H1 (cell line): ENCODE measurements at regions not wholly inside any gene's neighbourhood (a gene's known extent, or its start where the extent isn't known, plus 50 kb on each side); places are given as distances from the start of the nearest gene placed in this dataset.

Experiments used
- CTCF ChIA-PET: fragments of 300-600 bp; sonication (Branson Sonifier 250); formaldehyde crosslinking; loops from one replicate; lab custom pipeline; 2021; ENCODE audit not compliant: partially characterized antibody; lab: Charles Lee
- POLR2A ChIA-PET: fragments of 300-600 bp; sonication (Branson Sonifier 250); formaldehyde crosslinking; loops from one replicate; lab custom pipeline; 2021; ENCODE audit warnings: inconsistent platforms; ENCODE audit not compliant: partially characterized antibody; lab: Charles Lee
- DNase-seq, 2 experiments: peaks; one replicate each; pipeline versions ENCODE4 v3.0.0 to v3.0.0-alpha.2; 2010 to 2022; ENCODE audit warnings: low spot score in 2 of 2, low read depth in 1 of 2, mixed read lengths in 1 of 2
- FAIRE-seq: peaks from 2 replicates; lab custom pipeline; 2011; peaks lifted over from hg19 to GRCh38; lab: Jason Lieb, UNC
- H2AFZ ChIP-seq: 2 replicates; pipeline ENCODE4 v1.8.1; 2012; ENCODE audit warnings: low read length, inconsistent platforms
- H2AK5ac ChIP-seq: 2 replicates; pipeline ENCODE4 v1.6.1; 2013; ENCODE audit warnings: low read depth, low read length
- H2BK120ac ChIP-seq: replicated peaks from 2 replicates; pipeline ENCODE3; 2013; ENCODE audit warnings: low read depth, low read length, inconsistent platforms
- H2BK12ac ChIP-seq: 2 replicates; pipeline ENCODE4 v1.6.1; 2013; ENCODE audit warnings: low read depth, low read length
- H2BK15ac ChIP-seq: 2 replicates; pipeline ENCODE4 v1.6.1; 2013; ENCODE audit warnings: low read length
- H2BK20ac ChIP-seq: 2 replicates; pipeline ENCODE4 v1.6.1; 2013; ENCODE audit warnings: low read length
- H2BK5ac ChIP-seq: 2 replicates; pipeline ENCODE4 v1.6.1; 2013; ENCODE audit warnings: low read depth, low read length
- H3K14ac ChIP-seq: 2 replicates; pipeline ENCODE4 v1.6.1; 2013; ENCODE audit warnings: inconsistent platforms; ENCODE audit not compliant: insufficient read length
- H3K18ac ChIP-seq: 2 replicates; pipeline ENCODE4 v1.6.1; 2013; ENCODE audit warnings: low read length; ENCODE audit errors: extremely low read depth
- H3K23ac ChIP-seq: 2 replicates; pipeline ENCODE4 v1.6.1; 2013; ENCODE audit warnings: inconsistent platforms; ENCODE audit not compliant: insufficient read length
- H3K23me2 ChIP-seq: 2 replicates; pipeline ENCODE4 v1.6.1; 2013; ENCODE audit warnings: low read depth, low read length
- H3K27ac ChIP-seq: 2 replicates; pipeline ENCODE4 v1.6.1; 2011; ENCODE audit warnings: low read depth, low read length, inconsistent platforms
- H3K27me3 ChIP-seq, 4 experiments: replicated peaks in 1 of 4; 1 replicate in 1 of 4; 2 replicates in 3 of 4; pipeline versions ENCODE4 v1.6.1 to v1.8.1; 2011 to 2013; ENCODE audit warnings: low read length in 3 of 4, mild to moderate bottlenecking in 3 of 4, inconsistent platforms in 2 of 4, mixed read lengths in 2 of 4, moderate library complexity in 1 of 4; ENCODE audit not compliant: control insufficient read depth in 3 of 4, insufficient read depth in 3 of 4; ENCODE audit errors: extremely low read depth in 1 of 4
- H3K36me3 ChIP-seq, 4 experiments: 2 replicates each; pipeline versions ENCODE4 v1.6.1 to v1.8.1; 2011 to 2013; ENCODE audit warnings: mild to moderate bottlenecking in 4 of 4, low read length in 3 of 4, moderate library complexity in 2 of 4, control low read depth in 1 of 4, inconsistent platforms in 1 of 4; ENCODE audit not compliant: insufficient read depth in 4 of 4, control insufficient read depth in 2 of 4
- H3K4ac ChIP-seq: replicated peaks from 2 replicates; pipeline ENCODE3; 2013; ENCODE audit warnings: low read length, low read depth, mixed read lengths, inconsistent platforms; ENCODE audit not compliant: insufficient read length
- H3K4me1 ChIP-seq, 4 experiments: replicated peaks in 1 of 4; 1 replicate in 1 of 4; 2 replicates in 3 of 4; pipeline versions ENCODE4 v1.6.1 to v1.8.1; 2011 to 2013; ENCODE audit warnings: low read length in 3 of 4, inconsistent platforms in 2 of 4, mixed read lengths in 1 of 4; ENCODE audit not compliant: insufficient read depth in 4 of 4, control insufficient read depth in 3 of 4
- H3K4me2 ChIP-seq, 2 experiments: 2 replicates each; pipeline versions ENCODE4 v1.6.1 to v1.8.1; 2011 to 2013; ENCODE audit warnings: low read depth in 2 of 2, low read length in 2 of 2, control low read depth in 1 of 2, inconsistent platforms in 1 of 2, mild to moderate bottlenecking in 1 of 2; ENCODE audit not compliant: insufficient read depth in 1 of 2
- H3K4me3 ChIP-seq, 4 experiments: fragments of 200-600, 300-600 bp in 1 of 4; sonication (generic), shearing (Covaris generic), sonication (Bioruptor Twin) in 1 of 4; 2 replicates each; pipeline versions ENCODE4 v1.5.1 to v1.8.1; 2011 to 2016; ENCODE audit warnings: low read length in 4 of 4, low read depth in 3 of 4, control low read depth in 2 of 4, inconsistent platforms in 2 of 4, mild to moderate bottlenecking in 2 of 4, mixed read lengths in 1 of 4, moderate library complexity in 1 of 4; ENCODE audit not compliant: insufficient read depth in 2 of 4; ENCODE audit errors: extremely low read depth in 1 of 4
- H3K56ac ChIP-seq: replicated peaks from 2 replicates; pipeline ENCODE3; 2013; ENCODE audit warnings: low read depth, mild to moderate bottlenecking, mixed read lengths, low read length, inconsistent platforms; ENCODE audit not compliant: insufficient read length
- H3K79me1 ChIP-seq: 2 replicates; pipeline ENCODE4 v1.6.1; 2013; ENCODE audit warnings: low read depth, low read length, control low read depth
- H3K79me2 ChIP-seq, 2 experiments: 2 replicates each; pipeline versions ENCODE4 v1.6.1 to v1.8.1; 2012 to 2013; ENCODE audit warnings: low read length in 2 of 2, mild to moderate bottlenecking in 2 of 2, inconsistent platforms in 1 of 2; ENCODE audit not compliant: insufficient read depth in 2 of 2, control insufficient read depth in 1 of 2
- H3K9ac ChIP-seq, 4 experiments: replicated peaks in 1 of 4; 1 replicate in 1 of 4; 2 replicates in 3 of 4; pipeline versions ENCODE4 v1.6.1 to v1.8.1; 2011 to 2013; ENCODE audit warnings: low read depth in 3 of 4, low read length in 3 of 4, control low read depth in 2 of 4, mild to moderate bottlenecking in 2 of 4, moderate library complexity in 2 of 4, inconsistent platforms in 1 of 4; ENCODE audit errors: extremely low read depth in 1 of 4
- H3K9me3 ChIP-seq, 2 experiments: 2 replicates each; pipeline versions ENCODE4 v1.6.1 to v1.8.1; 2012 to 2013; ENCODE audit warnings: mild to moderate bottlenecking in 2 of 2, moderate library complexity in 2 of 2, control low read depth in 1 of 2, inconsistent platforms in 1 of 2, low read depth in 1 of 2, low read length in 1 of 2, mixed read lengths in 1 of 2; ENCODE audit not compliant: insufficient read depth in 2 of 2
- H4K20me1 ChIP-seq, 2 experiments: replicated peaks in 1 of 2; 2 replicates each; pipeline versions ENCODE3 to v1.8.1; 2011 to 2013; ENCODE audit warnings: inconsistent platforms in 2 of 2, low read length in 2 of 2, mild to moderate bottlenecking in 1 of 2; ENCODE audit not compliant: insufficient read depth in 2 of 2, control insufficient read depth in 1 of 2
- H4K5ac ChIP-seq: 2 replicates; pipeline ENCODE4 v1.6.1; 2013; ENCODE audit warnings: low read length, low read depth, mixed read lengths, inconsistent platforms; ENCODE audit not compliant: insufficient read length
- H4K8ac ChIP-seq: 2 replicates; pipeline ENCODE4 v1.8.0; 2013; ENCODE audit warnings: mild to moderate bottlenecking, moderate library complexity, low read length, inconsistent platforms; ENCODE audit not compliant: insufficient read depth; ENCODE audit errors: extremely low read depth
- H4K91ac ChIP-seq: replicated peaks from 2 replicates; pipeline ENCODE3; 2013; ENCODE audit warnings: low read length, mixed read lengths, inconsistent platforms; ENCODE audit not compliant: insufficient read length
- WGBS, 2 experiments: shearing (Covaris generic) in 1 of 2; methylation state at CpG; one replicate each; pipeline versions ENCODE4 v1.1.6 to v1.1.7; 2013 to 2015; ENCODE audit warnings: low lambda C conversion rate in 2 of 2, mixed read lengths in 2 of 2, inconsistent platforms in 1 of 2, low coverage in 1 of 2, missing lambda C conversion rate in 1 of 2; ENCODE audit not compliant: insufficient replicate concordance in 2 of 2, insufficient coverage in 1 of 2, insufficient read length in 1 of 2; ENCODE audit errors: extremely low coverage in 1 of 2, missing lambda C conversion rate in 1 of 2; 5-methylcytosine and 5-hydroxymethylcytosine counted together

DNA sequence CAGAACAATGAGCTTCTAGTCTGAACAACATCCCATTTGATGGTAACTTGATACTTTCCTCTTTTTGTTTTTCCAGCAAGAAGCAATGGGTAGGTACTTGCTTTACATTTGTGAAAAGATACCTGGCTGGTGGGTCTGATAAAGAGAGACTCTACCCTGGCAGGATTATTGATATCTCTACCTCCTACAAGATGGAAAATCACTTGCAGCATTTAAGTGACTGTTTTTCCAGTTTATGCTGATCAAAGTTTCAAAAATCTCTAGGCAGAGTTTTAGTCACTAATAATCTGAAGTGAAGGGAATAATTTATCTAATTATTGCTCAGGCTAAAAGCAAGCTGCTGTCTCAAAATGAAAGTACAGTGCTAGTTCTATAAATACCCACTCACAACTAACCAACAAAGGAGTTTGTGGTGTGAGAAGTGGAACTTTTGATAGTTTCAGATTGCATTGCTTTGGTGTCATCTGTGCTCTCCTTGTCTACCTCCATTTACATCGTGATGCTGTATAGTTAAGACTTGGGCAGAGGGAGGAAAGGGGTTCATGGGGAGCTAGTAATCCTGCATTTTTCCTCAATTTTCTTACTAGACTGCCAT lies 86.0 kb upstream of the ANKRD1 start:
- Histone ChIP-seq H3K27ac (no peak overlapping the region), H4K20me1 (peaks cover 0 to 2% of the 10 kb centered on the region in 2 experiments), H3K9ac (no peak overlapping the region), H3K4me1 (no peaks in the 10 kb centered on the region), H3K56ac (no peak overlapping the region), H3K36me3 (no peaks in the 10 kb centered on the region), H3K23me2 (no peaks in the 10 kb centered on the region), H2BK12ac (no peak overlapping the region), H3K14ac (no peak overlapping the region), H2BK5ac (no peak overlapping the region), H3K4me3 (no peak overlapping the region), H4K8ac (no peak overlapping the region), H3K79me2 (no peaks in the 10 kb centered on the region), H4K5ac (no peak overlapping the region), H3K27me3 (peaks cover 0 to 2% (median 0%) of the 10 kb centered on the region in 4 experiments; a peak in 1 of 7 replicates), H3K4ac (no peak overlapping the region), H3K18ac (no peak overlapping the region), H2AFZ (no peak overlapping the region), H2BK120ac (no peak overlapping the region), H2BK20ac (no peak overlapping the region), H3K4me2 (no peak overlapping the region), H2AK5ac (no peak overlapping the region), H3K9me3 (no peaks in the 10 kb centered on the region), H3K79me1 (no peaks in the 10 kb centered on the region), H3K23ac (no peak overlapping the region), H4K91ac (no peak overlapping the region), H2BK15ac (no peak overlapping the region)
- WGBS, 2 experiments, result 88% methylated on average over 1 of the region's 1 CpG; no CpG with 5 or more reads in 1 of the 2 experiments
- ChIA-PET CTCF (interaction anchor here (0.6 to 8.1 kb wide), 50 partner anchors 9 to 687 kb away, joined by 3 to 125 read pairs (median 4); no protein-coding TSS in a partner anchor), POLR2A (interaction anchor here (0.7 kb wide), 1 partner anchor 70 kb away, joined by 3 read pairs; no protein-coding TSS in a partner anchor)
- DNase-seq (no peak), FAIRE-seq (no peak)
